T-helper 1 cell treated with Interleukin-12 subunit alpha and Interleukin-12 subunit beta and Interleukin-4 antibody, amounts not matched to agents 30 ng/mL and 1 ng/mL, for 36 hours (primary cell): ENCODE measurements at regions not wholly inside any gene's neighbourhood (a gene's known extent, or its start where the extent isn't known, plus 50 kb on each side); places are given as distances from the start of the nearest gene placed in this dataset.
"Not testable (repeated sequence)": the region's sequence is repeated elsewhere in the genome, so short reads cannot be mapped to it uniquely, and the experiment has no call there.

Experiments used
- intact Hi-C: fragments of 100-400 bp; cut with micrococcal nuclease; formaldehyde crosslinking; loops from one replicate; pipeline ENCODE4 v1.15.1; 2024

- intact Hi-C loops = no loop called here
These were observed 756.5 kb downstream of the SLITRK1 start for GRCh38 chr13:83125791-83126190.

GRCh38 chr13:83121896-83122295 lies 760.4 kb downstream of the SLITRK1 start:
- intact Hi-C loops = no loop called here

GRCh38 chr13:83117046-83117445 lies 765.2 kb downstream of the SLITRK1 start:
- intact Hi-C loops = no loop called here

- intact Hi-C loops = not testable (repeated sequence)
These were observed 780.6 kb downstream of the SLITRK1 start for GRCh38 chr13:83101574-83102247.

- intact Hi-C loops = no loop called here
These were observed 782.0 kb downstream of the SLITRK1 start for GRCh38 chr13:83100237-83100636.

- intact Hi-C loops = no loop called here
These were observed 793.4 kb downstream of the SLITRK1 start for GRCh38 chr13:83088858-83089257.

- intact Hi-C loops = no loop called here
These were observed 795.3 kb downstream of the SLITRK1 start for GRCh38 chr13:83086948-83087347.

- intact Hi-C loops = no loop called here
These were observed 796.2 kb downstream of the SLITRK1 start for GRCh38 chr13:83086088-83086487.

- intact Hi-C loops = no loop called here
These were observed 796.9 kb downstream of the SLITRK1 start for GRCh38 chr13:83085186-83085900.

- intact Hi-C loops = no loop called here
These were observed 804.8 kb downstream of the SLITRK1 start for GRCh38 chr13:83077499-83077898.

- intact Hi-C loops = not testable (repeated sequence)
These were observed 808.3 kb downstream of the SLITRK1 start for GRCh38 chr13:83073930-83074329.

GRCh38 chr13:83065108-83065507 lies 817.2 kb downstream of the SLITRK1 start:
- intact Hi-C loops = no loop called here

GRCh38 chr13:83057119-83057518 lies 825.2 kb downstream of the SLITRK1 start:
- intact Hi-C loops = no loop called here

GRCh38 chr13:83056269-83056668 lies 826.0 kb downstream of the SLITRK1 start:
- intact Hi-C loops = no loop called here

- intact Hi-C loops = no loop called here
These were observed 833.9 kb downstream of the SLITRK1 start for GRCh38 chr13:83048419-83048818.

- intact Hi-C loops = no loop called here
These were observed 857.2 kb downstream of the SLITRK1 start for GRCh38 chr13:83024955-83025594.

- intact Hi-C loops = no loop called here
These were observed 858.0 kb downstream of the SLITRK1 start for GRCh38 chr13:83024232-83024631.

- intact Hi-C loops = no loop called here
These were observed 862.3 kb downstream of the SLITRK1 start for GRCh38 chr13:83019986-83020385.

GRCh38 chr13:83009987-83010386 lies 872.3 kb downstream of the SLITRK1 start:
- intact Hi-C loops = no loop called here

- intact Hi-C loops = no loop called here
These were observed 873.9 kb downstream of the SLITRK1 start for GRCh38 chr13:83008212-83008929.

GRCh38 chr13:83007226-83007625 lies 875.0 kb downstream of the SLITRK1 start:
- intact Hi-C loops = no loop called here

- intact Hi-C loops = no loop called here
These were observed 879.1 kb downstream of the SLITRK1 start for GRCh38 chr13:83003185-83003584.
